Endodermal cell (in vitro differentiated cells): ENCODE measurements at regions not wholly inside any gene's neighbourhood (a gene's known extent, or its start where the extent isn't known, plus 50 kb on each side); places are given as distances from the start of the nearest gene placed in this dataset.

Experiments used
- DNase-seq: peaks from one replicate; pipeline ENCODE4 v3.0.0-alpha.2; 2017
- H3K27ac ChIP-seq: 2 replicates; pipeline ENCODE4 v1.5.1; 2013; ENCODE audit warnings: mild to moderate bottlenecking, low read depth, low read length, moderate library complexity
- H3K27me3 ChIP-seq: 2 replicates; pipeline ENCODE4 v1.6.1; 2013; ENCODE audit warnings: mild to moderate bottlenecking, low read length, moderate library complexity; ENCODE audit not compliant: insufficient read depth, control insufficient read depth, poor library complexity, severe bottlenecking
- H3K36me3 ChIP-seq: 2 replicates; pipeline ENCODE4 v1.7.0; 2013; ENCODE audit warnings: mild to moderate bottlenecking, low read length, moderate library complexity; ENCODE audit not compliant: control insufficient read depth, insufficient read depth
- H3K4me1 ChIP-seq: one replicate; pipeline ENCODE4 v1.7.0; 2013; ENCODE audit warnings: low read length; ENCODE audit not compliant: control insufficient read depth, insufficient read depth
- H3K4me3 ChIP-seq: 2 replicates; pipeline ENCODE4 v1.5.1; 2013; ENCODE audit warnings: mild to moderate bottlenecking, low read length, moderate library complexity
- H3K9ac ChIP-seq: 2 replicates; pipeline ENCODE4 v1.6.1; 2013; ENCODE audit warnings: mild to moderate bottlenecking, low read length, moderate library complexity; ENCODE audit not compliant: poor library complexity, severe bottlenecking; ENCODE audit errors: extremely low read depth
- H3K9me3 ChIP-seq: 2 replicates; pipeline ENCODE4 v1.6.1; 2013; ENCODE audit warnings: mild to moderate bottlenecking, low read length, moderate library complexity; ENCODE audit not compliant: control insufficient read depth
- H3K27ac Mint-ChIP-seq: 2 replicates; pipeline ENCODE4 v1.8.0; 2020; ENCODE audit warnings: mixed read lengths
- H3K27me3 Mint-ChIP-seq: 2 replicates; pipeline ENCODE4 v1.8.0; 2021; ENCODE audit warnings: mild to moderate bottlenecking, mixed read lengths; ENCODE audit not compliant: insufficient read depth
- H3K36me3 Mint-ChIP-seq: 2 replicates; pipeline ENCODE4 v1.8.0; 2020; ENCODE audit warnings: low read depth, mixed read lengths
- H3K4me1 Mint-ChIP-seq: 2 replicates; pipeline ENCODE4 v1.8.0; 2020; ENCODE audit warnings: mixed read lengths
- H3K4me3 Mint-ChIP-seq: 2 replicates; pipeline ENCODE4 v1.8.0; 2020; ENCODE audit warnings: mild to moderate bottlenecking, moderate library complexity, mixed read lengths
- H3K9me3 Mint-ChIP-seq: 2 replicates; pipeline ENCODE4 v1.8.0; 2020; ENCODE audit warnings: mild to moderate bottlenecking, mixed read lengths
- WGBS, 2 experiments: methylation state at CpG; one replicate each; pipeline versions ENCODE4 v1.1.5 to v1.1.7; 2013; ENCODE audit warnings: missing lambda C conversion rate in 2 of 2, mixed read lengths in 1 of 2; ENCODE audit not compliant: insufficient coverage in 1 of 2, insufficient read length in 1 of 2; 5-methylcytosine and 5-hydroxymethylcytosine counted together
- TF ChIP-seq, protein P1 (sequence below): fragments of 200-600 bp; sonication (generic); conservative IDR thresholded peaks from 2 replicates; pipeline ENCODE4 v1.5.0; 2021; ENCODE audit warnings: antibody characterized with exemption, mild to moderate bottlenecking

DNA sequence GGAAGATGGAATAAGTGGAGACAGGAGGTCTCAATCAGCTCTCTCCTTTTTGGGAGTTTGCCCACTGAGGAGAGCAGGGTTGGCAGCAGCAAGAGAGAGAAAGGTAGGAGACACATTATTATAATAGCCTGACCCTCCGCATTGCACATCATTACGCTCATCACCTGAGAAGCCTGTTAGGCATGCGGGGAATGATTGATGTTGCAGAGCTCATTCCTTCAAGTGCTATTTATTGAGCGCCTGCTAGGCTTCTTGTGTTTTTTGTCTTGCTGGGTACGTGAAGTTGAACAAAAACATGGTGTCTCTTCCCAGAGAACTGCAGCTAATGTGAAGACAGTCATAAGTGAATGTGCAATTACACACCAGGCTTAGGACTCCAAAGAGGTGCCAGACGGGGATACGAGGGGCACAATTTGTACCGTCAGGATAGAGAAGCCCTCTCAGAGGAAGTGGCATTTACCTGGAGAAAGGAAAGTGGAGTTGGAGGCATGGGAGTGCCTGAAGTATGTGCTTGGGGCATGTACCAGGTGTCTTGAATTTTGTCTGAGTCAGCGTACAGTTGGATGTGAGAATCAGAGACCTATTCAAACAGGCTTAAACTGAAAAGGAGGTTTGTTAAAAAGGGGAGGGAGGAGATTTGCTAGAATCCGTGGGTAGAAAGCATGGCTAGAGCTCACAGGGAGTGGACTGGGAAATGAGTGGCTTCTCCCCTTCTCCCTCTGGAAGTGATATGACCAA lies 90.2 kb upstream of the SOD3 start:
- no peak for DNase-seq
- Mint-ChIP-seq H3K27ac (no peak overlapping the region), H3K27me3 (peaks cover 11% of the 10 kb centered on the region), H3K36me3 (no peaks in the 10 kb centered on the region), H3K4me1 (peaks cover 8% of the 10 kb centered on the region), H3K9me3 (peaks cover 1% of the 10 kb centered on the region), H3K4me3 (no peak overlapping the region)
- H3K27me3 ChIP-seq = no peaks in the 10 kb centered on the region
- no peaks in the 10 kb centered on the region for H3K36me3 ChIP-seq
- 88 to 92% methylated on average over 6 to 10 of the region's 10 CpGs for WGBS, 2 experiments
- no peaks in the 10 kb centered on the region for H3K4me1 ChIP-seq
- H3K4me3 ChIP-seq = no peak overlapping the region
- no peak overlapping the region for H3K27ac ChIP-seq
- H3K9me3 ChIP-seq = peaks cover 11% of the 10 kb centered on the region
- no peak overlapping the region for H3K9ac ChIP-seq
- TF ChIP-seq, protein P1, sequence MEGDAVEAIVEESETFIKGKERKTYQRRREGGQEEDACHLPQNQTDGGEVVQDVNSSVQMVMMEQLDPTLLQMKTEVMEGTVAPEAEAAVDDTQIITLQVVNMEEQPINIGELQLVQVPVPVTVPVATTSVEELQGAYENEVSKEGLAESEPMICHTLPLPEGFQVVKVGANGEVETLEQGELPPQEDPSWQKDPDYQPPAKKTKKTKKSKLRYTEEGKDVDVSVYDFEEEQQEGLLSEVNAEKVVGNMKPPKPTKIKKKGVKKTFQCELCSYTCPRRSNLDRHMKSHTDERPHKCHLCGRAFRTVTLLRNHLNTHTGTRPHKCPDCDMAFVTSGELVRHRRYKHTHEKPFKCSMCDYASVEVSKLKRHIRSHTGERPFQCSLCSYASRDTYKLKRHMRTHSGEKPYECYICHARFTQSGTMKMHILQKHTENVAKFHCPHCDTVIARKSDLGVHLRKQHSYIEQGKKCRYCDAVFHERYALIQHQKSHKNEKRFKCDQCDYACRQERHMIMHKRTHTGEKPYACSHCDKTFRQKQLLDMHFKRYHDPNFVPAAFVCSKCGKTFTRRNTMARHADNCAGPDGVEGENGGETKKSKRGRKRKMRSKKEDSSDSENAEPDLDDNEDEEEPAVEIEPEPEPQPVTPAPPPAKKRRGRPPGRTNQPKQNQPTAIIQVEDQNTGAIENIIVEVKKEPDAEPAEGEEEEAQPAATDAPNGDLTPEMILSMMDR = no peak

DNA sequence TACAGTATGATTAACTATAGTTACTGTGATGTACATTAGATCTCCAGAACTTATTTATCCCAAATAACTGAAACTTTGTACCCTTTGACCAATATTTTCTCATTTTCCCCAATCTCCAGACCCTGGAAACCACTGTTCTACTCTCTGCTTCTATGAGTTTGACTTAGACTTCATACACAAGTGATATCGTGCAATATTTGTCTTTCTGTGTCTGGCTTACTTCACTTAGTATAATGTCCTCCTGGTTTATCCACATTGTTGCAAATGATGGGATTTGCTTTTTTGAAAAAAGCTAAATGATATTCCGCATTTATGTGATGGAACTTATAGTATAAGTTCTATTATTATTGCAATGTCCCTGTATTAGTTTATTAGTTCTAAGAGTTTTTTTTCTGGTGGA lies 81.8 kb upstream of the SOD3 start:
- TF ChIP-seq, protein P1 = no peak
- no peak for DNase-seq
- Mint-ChIP-seq H3K36me3 (peaks cover 2% of the 10 kb centered on the region), H3K9me3 (peaks cover 13% of the 10 kb centered on the region), H3K4me3 (no peak overlapping the region), H3K27ac (no peak overlapping the region), H3K4me1 (no peaks in the 10 kb centered on the region), H3K27me3 (peaks cover 5% of the 10 kb centered on the region)
- Histone ChIP-seq H3K27ac (no peak overlapping the region), H3K36me3 (no peaks in the 10 kb centered on the region), H3K27me3 (no peaks in the 10 kb centered on the region), H3K4me1 (no peaks in the 10 kb centered on the region), H3K9ac (no peak overlapping the region), H3K4me3 (no peak overlapping the region), H3K9me3 (peaks cover 12% of the 10 kb centered on the region)
- 64% methylated on average over 2 of the region's 2 CpGs; no CpG with 5 or more reads in 1 of the 2 experiments for WGBS, 2 experiments

DNA sequence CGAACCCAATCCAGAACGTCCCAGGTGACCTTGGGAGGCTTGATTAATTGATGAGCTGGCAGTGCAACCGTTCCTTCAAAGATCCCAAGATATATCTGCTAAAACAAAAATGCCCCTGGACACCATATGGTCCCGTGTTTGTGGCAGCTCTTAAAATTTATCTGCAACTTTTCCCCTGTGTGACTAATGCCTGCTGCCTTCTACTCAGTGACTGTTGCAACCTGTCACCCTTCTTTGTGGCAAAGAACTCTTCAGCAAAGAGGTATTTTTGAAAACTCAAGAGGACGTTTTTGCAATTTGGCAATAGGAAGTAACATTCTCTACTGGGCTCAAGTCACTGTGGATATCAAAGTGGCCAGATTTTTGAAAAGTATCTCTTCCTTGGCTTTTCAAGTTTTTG lies 75.8 kb upstream of the SOD3 start:
- no peak overlapping the region for H3K9ac ChIP-seq
- TF ChIP-seq, protein P1 = no peak
- Mint-ChIP-seq H3K36me3 (peaks cover 2% of the 10 kb centered on the region), H3K4me1 (no peaks in the 10 kb centered on the region), H3K4me3 (no peak overlapping the region), H3K9me3 (peaks cover 11% of the 10 kb centered on the region), H3K27me3 (peaks cover 42% of the 10 kb centered on the region), H3K27ac (no peak overlapping the region)
- no peak overlapping the region for H3K27ac ChIP-seq
- H3K27me3 ChIP-seq = no peaks in the 10 kb centered on the region
- H3K9me3 ChIP-seq = peaks cover 8% of the 10 kb centered on the region
- H3K4me3 ChIP-seq = no peak overlapping the region
- no peaks in the 10 kb centered on the region for H3K4me1 ChIP-seq
- no peaks in the 10 kb centered on the region for H3K36me3 ChIP-seq
- no peak for DNase-seq
- 86 to 93% methylated on average over 4 to 5 of the region's 5 CpGs for WGBS, 2 experiments
